Adrenal gland (tissue), 5 donors: ENCODE measurements at regions not wholly inside any gene's neighbourhood (a gene's known extent, or its start where the extent isn't known, plus 50 kb on each side); places are given as distances from the start of the nearest gene placed in this dataset.

ENCODE experiments used
- CTCF ChIP-seq, 6 experiments: fragments of 450-650 bp in 4 of 6; fragments of 200-600 bp in 2 of 6; sonication (generic) in 1 of 6; IDR thresholded peaks; 1 replicate in 5 of 6; 2 replicates in 1 of 6; pipeline versions ENCODE4 v1.5.1 to v1.8.0; 2016 to 2021; ENCODE audit warnings: antibody characterized with exemption in 6 of 6, mild to moderate bottlenecking in 2 of 6, moderate library complexity in 1 of 6
- POLR2A ChIP-seq, 2 donors: fragments of 450-650 bp; IDR thresholded peaks; one replicate each; pipeline ENCODE4 v1.6.1; 2017; ENCODE audit warnings: antibody characterized with exemption in 2 of 2, mild to moderate bottlenecking in 2 of 2, moderate library complexity in 1 of 2
- donor health status: DM: no; HTN: no; CAD: no.

DNA sequence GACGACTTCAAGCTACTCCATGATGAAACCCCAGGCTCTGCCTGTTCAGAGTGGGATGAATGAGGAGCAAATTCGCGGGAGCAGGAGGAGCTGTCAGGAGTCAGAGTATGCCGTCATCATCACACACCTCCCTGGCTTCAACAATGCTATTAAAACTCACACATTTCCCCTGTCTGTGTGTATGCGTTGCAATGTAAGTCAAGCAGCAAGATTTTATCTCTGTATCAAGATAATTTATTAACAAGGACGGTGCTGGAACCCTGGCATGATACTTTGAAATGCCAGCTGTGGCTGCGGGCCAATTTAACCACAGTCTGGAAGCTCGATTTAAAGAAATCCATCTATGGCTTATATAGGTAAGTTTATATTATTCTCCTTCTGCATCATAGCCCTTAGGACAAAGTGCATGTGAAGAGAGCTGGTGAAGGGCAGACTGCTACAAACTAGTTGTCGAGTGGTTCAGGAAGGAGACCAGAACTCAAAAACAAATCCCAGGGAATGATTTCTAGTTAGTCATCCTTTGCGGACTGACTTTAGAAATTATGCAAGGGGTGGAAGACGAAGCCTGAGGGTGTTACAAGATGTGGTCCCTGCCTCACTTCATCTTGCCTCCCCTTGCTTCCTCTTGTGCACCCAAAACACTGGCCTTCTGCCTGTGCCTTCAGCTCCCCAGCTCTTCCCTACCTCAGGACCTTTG lies 486.5 kb downstream of the COG6 start:
- TF ChIP-seq CTCF (IDR thresholded peaks at IDR 0.05) (no peak), POLR2A (IDR thresholded peaks at IDR 0.05) (no peak)
